Lower lobe of right lung (tissue), 2 donors: ENCODE measurements at regions not wholly inside any gene's neighbourhood (a gene's known extent, or its start where the extent isn't known, plus 50 kb on each side); places are given as distances from the start of the nearest gene placed in this dataset.
"Not testable (repeated sequence)": the region's sequence is repeated elsewhere in the genome, so short reads cannot be mapped to it uniquely, and the experiment has no call there.

Source experiments
- ATAC-seq, 2 donors: fragments of 200-7000 bp; cut with Tn5 transposase; one replicate each; pipeline ENCODE4 v1.9.1; 2020 to 2022; ENCODE audit warnings: mild to moderate bottlenecking in 2 of 2, moderate library complexity in 2 of 2
- DNase-seq: peaks from one replicate; pipeline ENCODE4 v3.0.0-alpha.2; 2020
- H3K27ac ChIP-seq: fragments of 200-600 bp; one replicate; pipeline ENCODE4 v1.8.0; 2022
- H3K27me3 ChIP-seq: fragments of 200-600 bp; one replicate; pipeline ENCODE4 v1.8.0; 2022; ENCODE audit warnings: low read depth
- H3K36me3 ChIP-seq: fragments of 200-600 bp; one replicate; pipeline ENCODE4 v1.8.0; 2022; ENCODE audit warnings: mild to moderate bottlenecking
- H3K4me1 ChIP-seq: fragments of 200-600 bp; one replicate; pipeline ENCODE4 v1.8.0; 2022
- H3K4me3 ChIP-seq: fragments of 200-600 bp; one replicate; pipeline ENCODE4 v1.8.0; 2022; ENCODE audit warnings: mild to moderate bottlenecking
- H3K9me3 ChIP-seq: fragments of 200-600 bp; one replicate; pipeline ENCODE4 v1.8.0; 2022
- CTCF ChIP-seq: fragments of 200-600 bp; IDR thresholded peaks from one replicate; pipeline ENCODE4 v1.8.0; 2022; ENCODE audit warnings: antibody characterized with exemption, mild to moderate bottlenecking
- intact Hi-C: fragments of 100-400 bp; cut with DNase I; formaldehyde crosslinking; loops from one replicate; pipeline ENCODE4 v1.11.0; 2022
- donor health status: DM: no; HTN: yes; CAD: no; lungs with severe emphysema.

- Histone ChIP-seq H3K4me3 (no peak overlapping the region), H3K27me3 (no peaks in the 10 kb centered on the region), H3K27ac (no peak overlapping the region), H3K9me3 (no peaks in the 10 kb centered on the region), H3K36me3 (no peaks in the 10 kb centered on the region), H3K4me1 (no peaks in the 10 kb centered on the region)
- ATAC-seq: no peak
- no peak for DNase-seq
- TF ChIP-seq CTCF: no peak
- intact Hi-C loops: no loop called here
These were observed 1662.8 kb upstream of the ADGRL3 start for GRCh38 chr4:59537246-59537886.

- DNase-seq (no peak), ATAC-seq (no peak)
- no peak overlapping the region for H3K27ac ChIP-seq
- intact Hi-C loops: no loop called here
- TF ChIP-seq CTCF: no peak
- no peaks in the 10 kb centered on the region for H3K9me3 ChIP-seq
- H3K4me3 ChIP-seq: no peak overlapping the region
- H3K36me3 ChIP-seq: no peaks in the 10 kb centered on the region
- H3K27me3 ChIP-seq: no peaks in the 10 kb centered on the region
- no peaks in the 10 kb centered on the region for H3K4me1 ChIP-seq
These were observed 1660.7 kb upstream of the ADGRL3 start for GRCh38 chr4:59539401-59539800.

- Histone ChIP-seq H3K9me3 (no peaks in the 10 kb centered on the region), H3K4me3 (no peak overlapping the region), H3K27ac (no peak overlapping the region), H3K36me3 (no peaks in the 10 kb centered on the region), H3K4me1 (no peaks in the 10 kb centered on the region), H3K27me3 (no peaks in the 10 kb centered on the region)
- ATAC-seq (no peak), DNase-seq (no peak)
- no peak for TF ChIP-seq CTCF
- intact Hi-C loops: no loop called here
These were observed 1659.8 kb upstream of the ADGRL3 start for GRCh38 chr4:59540311-59540710.

DNA sequence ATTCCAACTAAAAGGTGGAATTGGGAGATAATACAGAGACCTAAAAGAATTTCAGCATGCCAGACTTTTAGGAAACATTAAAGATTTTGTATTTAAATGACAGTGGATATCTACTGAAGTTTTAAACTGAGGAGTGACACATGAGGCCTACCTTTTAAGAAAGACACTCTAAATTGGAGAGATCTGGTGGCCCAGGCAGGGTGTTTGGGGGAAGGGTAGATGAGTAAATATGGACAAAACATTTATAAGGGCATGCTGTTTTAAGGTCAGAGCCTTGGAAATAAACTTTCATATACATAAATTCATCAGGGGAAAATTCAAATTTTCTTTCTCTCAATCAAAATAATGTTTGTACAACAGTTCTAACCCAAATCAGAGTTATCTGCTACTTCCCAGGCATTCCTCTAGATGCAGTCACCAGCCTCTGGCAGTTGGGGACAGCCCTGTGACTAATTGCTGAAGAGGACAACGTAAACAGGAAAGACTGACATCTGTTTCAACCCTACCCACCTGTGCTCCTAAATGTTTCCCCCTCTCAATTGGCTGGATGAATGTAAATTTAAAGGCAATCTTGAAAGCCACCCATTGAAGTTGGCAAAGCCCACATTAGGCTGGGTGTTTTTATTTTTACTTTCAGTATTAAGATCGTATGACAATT is 1646.9 kb upstream of the ADGRL3 start:
- H3K4me1 ChIP-seq: no peaks in the 10 kb centered on the region
- H3K4me3 ChIP-seq: peak overlapping the region; percentile 22
- H3K27ac ChIP-seq: no peak overlapping the region
- H3K36me3 ChIP-seq: no peaks in the 10 kb centered on the region
- H3K27me3 ChIP-seq: no peaks in the 10 kb centered on the region
- DNase-seq (no peak), ATAC-seq (peak; percentile 34 to 59)
- no peak for TF ChIP-seq CTCF
- intact Hi-C loops: no loop called here
- no peaks in the 10 kb centered on the region for H3K9me3 ChIP-seq

DNA sequence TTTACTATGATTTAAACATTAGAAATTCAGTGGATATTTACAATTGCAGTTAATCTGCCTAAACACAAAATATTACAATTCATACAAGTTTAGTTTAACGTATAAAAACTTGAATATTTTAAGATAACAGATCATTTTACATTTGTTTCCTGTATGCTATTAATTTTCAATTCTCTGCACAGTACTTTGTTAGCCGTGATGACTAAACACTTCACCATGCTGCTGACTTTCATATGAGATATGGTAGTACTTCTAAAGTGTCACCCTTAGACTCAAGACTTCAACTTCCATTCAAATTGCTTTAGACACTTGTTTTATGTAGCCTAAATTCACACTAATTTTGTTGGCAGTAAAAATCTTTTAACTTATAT is 1646.4 kb upstream of the ADGRL3 start:
- H3K27me3 ChIP-seq: no peaks in the 10 kb centered on the region
- DNase-seq: no peak
- no peak for TF ChIP-seq CTCF
- peak in 1 of 2 donors; percentile 57 for ATAC-seq
- H3K36me3 ChIP-seq: no peaks in the 10 kb centered on the region
- no peaks in the 10 kb centered on the region for H3K9me3 ChIP-seq
- H3K4me1 ChIP-seq: no peaks in the 10 kb centered on the region
- H3K27ac ChIP-seq: no peak overlapping the region
- H3K4me3 ChIP-seq: peak overlapping the region; percentile 22
- intact Hi-C loops: no loop called here

DNA sequence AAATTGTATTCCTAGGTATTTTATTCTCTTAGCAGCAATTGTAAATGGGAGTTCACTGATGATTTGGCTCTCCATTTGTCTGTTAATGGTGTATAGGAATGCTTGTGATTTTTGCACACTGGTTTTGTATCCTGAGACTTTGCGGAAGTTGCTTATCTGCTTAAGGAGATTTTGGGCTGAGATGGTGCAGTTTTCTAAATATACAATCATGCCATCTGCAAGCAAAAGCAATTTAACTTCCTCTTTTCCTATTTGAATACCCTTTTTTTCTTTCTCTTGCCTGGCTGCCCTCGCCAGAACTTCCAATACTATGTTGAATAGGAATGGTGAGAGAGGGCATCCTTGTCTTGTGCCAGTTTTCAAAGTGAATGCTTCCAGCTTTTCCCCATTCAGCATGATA is 1643.9 kb upstream of the ADGRL3 start:
- H3K27me3 ChIP-seq, DNase-seq, H3K27ac ChIP-seq, ATAC-seq, H3K9me3 ChIP-seq, H3K4me1 ChIP-seq, H3K4me3 ChIP-seq, H3K36me3 ChIP-seq, intact Hi-C loops: not testable (repeated sequence)

DNA sequence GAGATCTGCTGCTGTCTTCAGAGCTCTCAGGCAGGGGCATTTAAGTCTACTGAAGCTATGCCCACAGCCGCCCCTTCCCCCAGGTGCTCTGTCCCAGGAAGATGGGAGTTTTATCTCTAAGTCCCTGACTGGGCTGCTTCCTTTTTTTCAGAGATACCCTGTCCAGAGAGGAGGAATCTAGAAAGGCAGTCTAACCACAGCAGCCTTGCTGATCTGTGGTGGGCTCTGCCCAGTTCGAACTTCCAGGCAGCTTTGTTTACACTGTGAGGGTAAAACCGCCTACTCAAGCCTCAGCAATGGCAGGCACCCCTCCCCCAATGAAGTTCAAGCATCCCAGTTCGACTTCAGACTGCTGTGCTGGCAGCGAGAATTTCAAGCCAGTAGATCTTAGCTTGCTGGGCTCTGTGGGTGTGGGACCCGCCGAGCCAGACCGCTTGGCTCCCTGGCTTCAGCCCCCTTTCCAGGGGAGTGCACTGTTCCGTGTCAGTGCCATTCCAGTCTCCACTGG is 1639.9 kb upstream of the ADGRL3 start:
- intact Hi-C loops, H3K27ac ChIP-seq, H3K4me3 ChIP-seq, H3K4me1 ChIP-seq, DNase-seq, H3K27me3 ChIP-seq, H3K9me3 ChIP-seq, ATAC-seq, H3K36me3 ChIP-seq: not testable (repeated sequence)
